NCI-H774 (cell line): ENCODE measurements at regions not wholly inside any gene's neighbourhood (a gene's known extent, or its start where the extent isn't known, plus 50 kb on each side); places are given as distances from the start of the nearest gene placed in this dataset.
A peak's percentile ranks its signal among the peaks of the same experiment; 100 is the strongest.
"Not testable (repeated sequence)": the region's sequence is repeated elsewhere in the genome, so short reads cannot be mapped to it uniquely, and the experiment has no call there.

ENCODE experiments used
- DNase-seq: peaks from one replicate; lab custom pipeline; 2025; lab: John Stamatoyannopoulos, UW

GRCh38 chr3:185306286-185306685, 52.4 kb upstream of the EHHADH start:
- not testable (repeated sequence) for DNase-seq

- no peak for DNase-seq
These were observed 53.0 kb upstream of the EHHADH start for GRCh38 chr3:185306847-185307246.

DNA sequence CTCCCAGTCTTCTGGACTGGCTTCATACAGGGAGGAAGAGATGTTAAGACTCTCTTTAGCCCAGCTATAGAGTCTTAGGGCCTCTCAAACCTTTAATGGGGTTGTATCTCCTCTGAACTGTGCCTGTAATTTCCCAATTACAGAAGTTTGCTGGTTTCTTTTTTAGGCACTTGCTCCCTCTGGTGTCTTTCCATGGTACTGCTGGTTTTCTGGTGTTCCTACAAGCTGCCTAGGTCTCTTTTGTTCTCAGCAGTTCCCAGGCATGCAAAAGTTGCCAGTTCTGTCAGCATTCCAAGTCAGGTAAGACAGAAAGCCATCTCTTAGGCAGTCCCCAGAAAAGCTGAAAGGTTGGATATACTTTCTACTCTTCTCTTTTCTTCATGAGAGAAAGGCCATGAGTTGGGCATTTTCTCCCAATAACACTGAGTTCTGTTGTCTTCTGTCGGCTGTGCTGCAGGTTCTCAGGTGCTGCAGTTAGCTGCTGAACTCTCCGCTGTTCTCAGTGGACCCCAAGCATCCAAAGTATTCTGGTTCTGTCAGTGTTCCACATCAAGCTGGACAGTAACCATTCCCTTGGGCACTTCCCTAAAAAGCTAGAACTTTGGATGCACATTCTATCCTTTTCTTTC, 54.4 kb upstream of the EHHADH start:
- peak; percentile 20 for DNase-seq

GRCh38 chr3:185309302-185309701, 53.6 kb upstream of the MAP3K13 start:
- DNase-seq = no peak

GRCh38 chr3:185309795-185310194, 53.1 kb upstream of the MAP3K13 start:
- no peak for DNase-seq

DNA sequence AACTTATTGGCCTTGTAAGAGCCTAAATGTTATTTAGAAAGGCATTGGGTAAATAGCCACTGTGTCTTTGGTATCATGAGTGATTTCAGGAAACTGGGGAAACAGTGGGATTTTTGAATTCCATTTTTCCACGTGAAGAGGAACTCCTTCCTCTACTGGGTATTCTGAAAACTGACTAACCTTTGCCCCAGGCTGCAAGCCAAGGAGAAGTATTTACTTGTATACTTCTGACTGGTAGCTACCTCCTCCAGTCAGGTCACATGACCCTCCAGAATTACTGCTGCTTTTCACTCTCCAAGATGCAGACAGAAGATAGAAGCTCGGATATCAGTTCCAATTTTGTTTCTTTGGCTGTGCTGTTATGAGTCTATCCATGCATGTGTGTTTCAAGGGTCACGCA, 50.9 kb upstream of the MAP3K13 start:
- no peak for DNase-seq
